Gastrocnemius medialis (tissue), 4 donors: ENCODE measurements at regions not wholly inside any gene's neighbourhood (a gene's known extent, or its start where the extent isn't known, plus 50 kb on each side); places are given as distances from the start of the nearest gene placed in this dataset.

Source experiments
- ATAC-seq, 2 donors: fragments of 150-250 bp; one replicate each; pipeline ENCODE4 v1.9.1; 2016
- DNase-seq, 2 donors: peaks; one replicate each; pipeline ENCODE4 v3.0.0-alpha.2; 2019
- H3K27ac ChIP-seq, 4 donors: fragments of 200-600 bp; sonication (generic); 1 replicate in 1 of 4; 2 replicates in 3 of 4; pipeline ENCODE4 v1.5.1; 2016 to 2018; ENCODE audit warnings: mild to moderate bottlenecking in 2 of 4, moderate library complexity in 1 of 4
- H3K27me3 ChIP-seq, 3 donors: fragments of 200-600 bp; sonication (generic) in 2 of 3; 1 replicate in 1 of 3; 2 replicates in 2 of 3; pipeline versions ENCODE4 v1.5.1 to v1.6.0; 2016 to 2019; ENCODE audit warnings: mild to moderate bottlenecking in 1 of 3, moderate library complexity in 1 of 3
- H3K36me3 ChIP-seq, 2 donors: fragments of 200-600 bp; sonication (generic) in 1 of 2; one replicate each; pipeline ENCODE4 v1.5.1; 2017 to 2018
- H3K4me1 ChIP-seq, 2 donors: fragments of 200-600 bp; sonication (generic) in 1 of 2; one replicate each; pipeline ENCODE4 v1.5.1; 2016 to 2017; ENCODE audit warnings: mild to moderate bottlenecking in 2 of 2
- H3K4me3 ChIP-seq, 4 donors: fragments of 200-600 bp; sonication (generic) in 3 of 4; 1 replicate in 1 of 4; 2 replicates in 3 of 4; pipeline ENCODE4 v1.5.1; 2016 to 2019; ENCODE audit warnings: mild to moderate bottlenecking in 2 of 4
- H3K9me3 ChIP-seq, 3 donors: fragments of 200-600 bp; sonication (generic) in 2 of 3; 1 replicate in 1 of 3; 2 replicates in 2 of 3; pipeline ENCODE4 v1.5.1; 2016 to 2019
- POLR2A ChIP-seq, 2 donors: fragments of 450-650 bp; IDR thresholded peaks; one replicate each; pipeline ENCODE4 v1.6.1; 2017; ENCODE audit warnings: antibody characterized with exemption in 2 of 2, mild to moderate bottlenecking in 2 of 2, moderate library complexity in 2 of 2
- in situ Hi-C, 4 donors: fragments of 200-750 bp; cut with MboI; loops; one replicate each; pipeline versions ENCODE4 v1.15.0 to v1.8.0; 2017; ENCODE audit warnings: low sequenced_read_pairs in 4 of 4
- intact Hi-C: fragments of 100-400 bp; cut with DNase I; formaldehyde crosslinking; loops from one replicate; pipeline ENCODE4 v1.15.1; 2023; ENCODE audit warnings: low total_unique reads
- TF ChIP-seq, protein P1 (sequence below), 5 experiments: fragments of 450-650 bp in 3 of 5; fragments of 200-600 bp in 2 of 5; sonication (generic) in 2 of 5; IDR thresholded peaks in 4 of 5; conservative IDR thresholded peaks in 1 of 5; 1 replicate in 4 of 5; 2 replicates in 1 of 5; pipeline ENCODE4 v1.5.1; 2016 to 2019; ENCODE audit warnings: antibody characterized with exemption in 5 of 5, mild to moderate bottlenecking in 3 of 5, moderate library complexity in 3 of 5

DNA sequence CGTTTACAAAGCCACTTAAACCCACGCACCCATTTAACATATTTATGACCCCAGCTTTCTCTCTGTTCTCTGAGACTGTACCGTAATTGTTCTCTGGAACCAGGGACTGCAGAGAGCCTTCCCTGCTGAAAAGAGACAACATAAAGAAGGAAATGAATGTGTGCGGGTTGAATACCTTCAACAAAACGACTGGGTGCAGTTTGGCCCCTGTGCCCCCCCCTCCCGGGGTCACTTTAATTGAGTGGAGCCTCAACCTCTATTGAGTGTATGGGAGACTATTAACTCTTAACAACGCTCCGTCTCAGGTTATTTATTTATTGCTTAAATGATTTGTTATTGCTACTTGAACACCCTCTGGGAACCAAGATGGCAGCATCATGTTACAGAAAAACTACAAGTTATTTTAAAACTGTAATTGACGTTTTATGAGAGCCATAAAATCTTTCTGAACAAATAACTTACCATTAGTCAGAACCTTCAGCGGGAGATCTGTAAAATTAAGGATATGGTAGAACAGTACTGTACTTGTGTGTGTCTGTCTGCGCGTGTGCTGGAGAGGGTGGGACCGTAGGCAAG lies 70.6 kb downstream of the GAS1 start:
- DNase-seq (no peak), ATAC-seq (no peak)
- H3K27ac ChIP-seq = no peak overlapping the region
- H3K4me3 ChIP-seq = no peak overlapping the region
- intact Hi-C loops (no loop called here), in situ Hi-C loops (no loop called here)
- TF ChIP-seq, protein P1, sequence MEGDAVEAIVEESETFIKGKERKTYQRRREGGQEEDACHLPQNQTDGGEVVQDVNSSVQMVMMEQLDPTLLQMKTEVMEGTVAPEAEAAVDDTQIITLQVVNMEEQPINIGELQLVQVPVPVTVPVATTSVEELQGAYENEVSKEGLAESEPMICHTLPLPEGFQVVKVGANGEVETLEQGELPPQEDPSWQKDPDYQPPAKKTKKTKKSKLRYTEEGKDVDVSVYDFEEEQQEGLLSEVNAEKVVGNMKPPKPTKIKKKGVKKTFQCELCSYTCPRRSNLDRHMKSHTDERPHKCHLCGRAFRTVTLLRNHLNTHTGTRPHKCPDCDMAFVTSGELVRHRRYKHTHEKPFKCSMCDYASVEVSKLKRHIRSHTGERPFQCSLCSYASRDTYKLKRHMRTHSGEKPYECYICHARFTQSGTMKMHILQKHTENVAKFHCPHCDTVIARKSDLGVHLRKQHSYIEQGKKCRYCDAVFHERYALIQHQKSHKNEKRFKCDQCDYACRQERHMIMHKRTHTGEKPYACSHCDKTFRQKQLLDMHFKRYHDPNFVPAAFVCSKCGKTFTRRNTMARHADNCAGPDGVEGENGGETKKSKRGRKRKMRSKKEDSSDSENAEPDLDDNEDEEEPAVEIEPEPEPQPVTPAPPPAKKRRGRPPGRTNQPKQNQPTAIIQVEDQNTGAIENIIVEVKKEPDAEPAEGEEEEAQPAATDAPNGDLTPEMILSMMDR (IDR thresholded peaks at IDR 0.05 in 4 of 5, conservative IDR thresholded peaks at IDR 0.05 in 1 of 5) = no peak
- TF ChIP-seq POLR2A (IDR thresholded peaks at IDR 0.05) = no peak
- H3K27me3 ChIP-seq = no peaks in the 10 kb centered on the region
- no peaks in the 10 kb centered on the region for H3K9me3 ChIP-seq
- H3K36me3 ChIP-seq = no peaks in the 10 kb centered on the region
- no peaks in the 10 kb centered on the region for H3K4me1 ChIP-seq

DNA sequence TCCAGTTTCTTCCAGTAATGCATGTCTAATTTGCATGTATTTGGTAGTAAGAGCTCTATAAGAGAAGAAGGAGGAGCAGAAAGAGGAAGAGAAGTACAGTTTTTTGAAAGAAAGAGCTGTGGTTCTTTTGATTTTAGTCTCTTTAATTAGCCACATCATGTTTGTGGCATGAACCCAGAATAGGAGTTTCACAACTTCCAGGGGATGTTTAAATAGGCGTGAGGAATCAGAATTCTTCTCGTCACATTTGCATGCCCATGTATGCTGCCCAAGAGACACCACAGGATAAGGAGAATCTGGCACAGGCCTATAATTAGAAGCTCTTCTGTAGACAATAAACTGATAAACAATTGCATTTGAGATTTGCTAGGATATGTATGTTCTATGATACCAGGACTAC lies 78.7 kb downstream of the GAS1 start:
- Histone ChIP-seq H3K4me3 (no peak overlapping the region), H3K9me3 (no peaks in the 10 kb centered on the region), H3K27ac (no peak overlapping the region), H3K4me1 (no peaks in the 10 kb centered on the region), H3K27me3 (no peaks in the 10 kb centered on the region), H3K36me3 (no peaks in the 10 kb centered on the region)
- TF ChIP-seq, protein P1 (IDR thresholded peaks at IDR 0.05 in 4 of 5, conservative IDR thresholded peaks at IDR 0.05 in 1 of 5) = no peak
- TF ChIP-seq POLR2A (IDR thresholded peaks at IDR 0.05) = no peak
- in situ Hi-C loops = no loop called here
- intact Hi-C loops = no loop called here
- no peak for DNase-seq
- ATAC-seq = no peak

DNA sequence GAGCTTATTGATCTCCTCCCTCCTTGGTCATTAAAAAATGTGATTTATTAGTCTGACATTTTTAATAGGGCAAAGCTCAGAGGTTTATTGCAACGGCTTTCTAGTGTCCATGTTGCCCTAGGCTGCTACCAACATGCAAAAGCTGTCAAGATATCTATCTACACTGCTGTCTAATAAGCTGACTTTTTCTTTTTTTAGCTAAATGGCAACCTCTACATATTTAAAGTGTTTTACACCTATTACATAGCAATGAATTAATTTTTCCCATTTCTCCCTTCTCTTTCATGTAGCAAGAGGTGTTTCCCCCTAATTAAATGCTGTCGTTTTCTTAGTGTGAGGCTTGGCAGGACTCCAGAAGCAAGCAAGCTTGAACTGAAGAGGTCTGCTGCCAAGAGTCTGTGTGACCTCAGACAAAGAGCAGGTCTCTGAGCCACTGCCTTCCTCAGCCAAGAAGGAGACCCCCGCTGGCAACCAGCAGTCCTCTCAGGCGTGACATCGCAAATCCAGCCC lies 79.4 kb downstream of the GAS1 start:
- Histone ChIP-seq H3K4me1 (no peaks in the 10 kb centered on the region), H3K4me3 (no peak overlapping the region), H3K9me3 (no peaks in the 10 kb centered on the region), H3K27me3 (no peaks in the 10 kb centered on the region), H3K36me3 (no peaks in the 10 kb centered on the region), H3K27ac (no peak overlapping the region)
- DNase-seq = no peak
- intact Hi-C loops (no loop called here), in situ Hi-C loops (no loop called here)
- no peak for ATAC-seq
- no peak for TF ChIP-seq POLR2A (IDR thresholded peaks at IDR 0.05)
- TF ChIP-seq, protein P1 (IDR thresholded peaks at IDR 0.05 in 4 of 5, conservative IDR thresholded peaks at IDR 0.05 in 1 of 5) = no peak

DNA sequence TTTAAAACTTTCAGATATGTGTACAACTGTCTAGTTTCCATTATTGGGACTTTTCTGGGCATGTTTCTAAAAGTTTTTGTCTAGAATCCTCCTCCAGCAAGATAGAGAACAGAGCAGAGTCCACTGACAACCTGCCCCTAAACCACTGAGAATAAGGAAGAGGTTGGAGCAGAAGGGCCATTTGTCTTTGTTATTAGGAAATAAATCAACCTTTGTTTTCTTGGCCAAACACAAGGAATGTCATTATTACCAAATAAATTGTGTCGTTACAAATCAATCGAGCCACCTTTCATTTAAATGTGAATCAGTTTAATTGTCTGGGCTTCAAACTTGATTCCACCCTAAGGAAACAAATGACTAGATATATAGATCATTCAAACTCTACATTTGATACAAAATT lies 81.4 kb downstream of the GAS1 start:
- Histone ChIP-seq H3K4me1 (no peaks in the 10 kb centered on the region), H3K36me3 (no peaks in the 10 kb centered on the region), H3K27me3 (no peaks in the 10 kb centered on the region), H3K9me3 (no peaks in the 10 kb centered on the region), H3K27ac (no peak overlapping the region), H3K4me3 (no peak overlapping the region)
- ATAC-seq (no peak), DNase-seq (no peak)
- in situ Hi-C loops = no loop called here
- intact Hi-C loops = no loop called here
- no peak for TF ChIP-seq POLR2A (IDR thresholded peaks at IDR 0.05)
- TF ChIP-seq, protein P1 (IDR thresholded peaks at IDR 0.05 in 4 of 5, conservative IDR thresholded peaks at IDR 0.05 in 1 of 5) = no peak

DNA sequence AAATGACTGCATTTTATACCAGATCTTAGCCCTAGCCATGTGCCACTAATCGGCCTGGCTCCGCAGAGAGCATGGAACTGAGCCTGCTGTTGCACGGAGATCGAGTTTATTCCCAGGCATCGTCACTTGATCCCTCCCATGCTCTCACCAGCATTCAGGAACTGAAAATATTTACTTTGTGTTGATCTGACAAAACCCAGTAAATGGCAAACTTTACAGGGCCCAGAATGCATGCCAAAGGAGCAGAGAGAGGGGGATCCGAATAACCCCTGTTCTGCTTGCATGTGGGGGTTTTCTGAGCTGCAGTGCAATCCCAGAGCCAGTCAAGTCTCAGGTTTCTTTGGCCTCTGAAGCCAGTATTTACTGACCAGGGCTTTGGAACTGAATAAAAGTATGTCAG lies 87.3 kb downstream of the GAS1 start:
- Histone ChIP-seq H3K4me3 (no peak overlapping the region), H3K4me1 (no peaks in the 10 kb centered on the region), H3K27ac (no peak overlapping the region), H3K36me3 (no peaks in the 10 kb centered on the region), H3K9me3 (no peaks in the 10 kb centered on the region), H3K27me3 (no peaks in the 10 kb centered on the region)
- in situ Hi-C loops = no loop called here
- TF ChIP-seq POLR2A (IDR thresholded peaks at IDR 0.05) = no peak
- TF ChIP-seq, protein P1 (IDR thresholded peaks at IDR 0.05 in 4 of 5, conservative IDR thresholded peaks at IDR 0.05 in 1 of 5) = no peak
- intact Hi-C loops = no loop called here
- DNase-seq (no peak), ATAC-seq (no peak)
